EH (cell line): ENCODE measurements at regions not wholly inside any gene's neighbourhood (a gene's known extent, or its start where the extent isn't known, plus 50 kb on each side); places are given as distances from the start of the nearest gene placed in this dataset.

ENCODE experiments used
- DNase-seq: peaks from one replicate; pipeline ENCODE4 v3.0.0-alpha.2; 2015; ENCODE audit warnings: low read depth

GRCh38 chr5:109917154-109917546 is 227.4 kb downstream of the MAN2A1 start:
- DNase-seq: no peak

DNA sequence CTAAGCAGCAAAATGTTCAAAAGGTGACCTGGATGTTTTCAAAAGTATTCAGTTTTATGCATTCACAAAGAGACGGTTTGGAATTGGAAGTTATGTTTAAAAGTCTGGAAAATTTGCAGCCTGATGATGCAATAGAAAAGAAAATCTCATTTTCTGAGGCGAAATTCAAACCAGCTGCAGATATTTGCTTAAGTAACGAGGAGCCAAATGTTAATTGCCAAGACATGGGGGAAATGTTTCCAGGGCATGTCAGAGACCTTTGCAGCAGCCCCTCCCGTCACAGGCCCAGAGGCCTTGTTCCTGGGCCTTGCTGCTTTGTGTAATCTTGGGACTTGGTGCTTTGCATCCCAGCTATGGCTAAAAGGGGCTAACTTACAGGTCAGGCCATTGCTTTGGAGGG is 228.2 kb downstream of the MAN2A1 start:
- DNase-seq: peak; percentile 3

DNA sequence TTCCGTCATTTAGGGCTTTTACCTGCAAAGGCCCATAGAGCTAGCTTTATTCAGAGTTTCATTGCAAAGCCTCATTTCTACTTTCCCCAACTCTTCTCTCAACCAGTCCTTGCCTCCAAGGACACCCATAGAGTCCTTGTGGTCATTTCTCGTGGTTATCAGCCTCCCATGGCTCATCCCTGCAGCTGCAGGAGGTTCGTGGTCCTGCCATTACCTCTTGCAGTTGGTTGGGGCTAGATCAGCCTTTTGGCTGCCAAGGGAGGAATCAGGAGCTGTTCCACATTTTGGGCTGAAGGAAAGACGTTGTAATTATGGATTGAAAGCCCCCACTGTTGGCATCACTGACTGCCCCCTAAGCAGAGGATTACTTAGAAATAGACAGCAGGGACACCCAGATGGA is 231.0 kb downstream of the MAN2A1 start:
- no peak for DNase-seq

DNA sequence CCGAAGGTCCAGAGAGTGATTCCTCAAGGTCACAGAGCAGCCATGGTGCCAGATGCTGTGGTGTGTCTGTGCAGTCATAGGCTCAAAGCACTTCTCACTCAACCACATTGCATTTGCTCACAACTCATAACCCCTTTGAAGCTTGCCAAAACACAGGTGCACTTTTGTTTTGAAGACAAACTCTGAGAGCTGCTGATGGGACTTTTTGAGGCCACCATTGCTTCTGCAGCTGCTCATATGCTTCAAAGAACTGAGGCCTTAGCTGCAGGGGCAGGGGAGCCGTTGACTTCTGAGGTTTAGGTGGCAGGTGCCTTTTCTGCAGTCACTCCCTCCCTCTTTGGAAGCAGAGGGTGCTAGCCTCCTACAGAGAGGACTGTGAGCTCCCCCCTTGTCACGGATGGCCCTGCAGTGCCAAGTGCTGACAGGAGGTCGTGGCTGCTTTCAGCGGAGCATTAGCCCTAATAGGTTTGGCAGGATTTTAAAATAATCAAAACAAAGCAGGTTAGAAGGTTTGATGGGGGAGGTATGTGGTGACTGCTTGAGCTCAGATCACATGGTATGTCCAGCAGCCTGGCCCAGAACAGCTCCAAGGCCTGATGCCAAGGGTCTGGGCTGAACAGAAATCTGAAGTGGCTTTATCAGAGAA is 232.1 kb downstream of the MAN2A1 start:
- DNase-seq: no peak

DNA sequence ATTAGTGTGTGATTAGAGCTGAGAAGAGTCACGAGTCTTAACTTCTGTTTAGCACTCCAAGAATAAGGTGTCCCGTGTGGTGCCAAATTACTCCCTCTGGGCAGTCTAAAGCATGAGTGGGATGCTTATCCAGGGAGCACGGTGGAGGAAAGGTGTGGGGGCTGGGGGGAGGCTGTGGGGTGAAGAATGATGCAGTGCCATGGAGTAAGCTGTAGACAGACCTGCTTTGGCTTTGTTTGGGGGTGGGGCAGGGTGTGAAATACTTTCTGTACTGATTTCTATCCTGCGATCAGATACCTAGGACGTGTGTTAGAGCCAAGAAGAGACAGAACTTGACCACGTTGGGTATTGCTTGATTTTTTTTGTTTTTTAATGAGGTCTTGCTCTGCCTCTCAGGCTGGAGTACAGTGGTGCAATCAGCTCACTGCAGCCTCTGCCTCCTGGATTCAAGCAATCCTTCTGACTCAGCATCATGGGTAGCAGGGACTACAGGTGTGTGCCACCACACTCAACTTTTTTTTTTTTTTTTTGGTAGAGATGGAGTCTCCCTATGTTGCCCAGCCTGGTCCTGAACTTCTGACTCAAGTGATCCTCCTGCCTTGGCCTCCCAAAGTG is 232.8 kb downstream of the MAN2A1 start:
- no peak for DNase-seq

- no peak for DNase-seq
Measured at GRCh38 chr5:109923205-109923604, 233.5 kb downstream of the MAN2A1 start.

- no peak for DNase-seq
Measured at GRCh38 chr5:109924237-109925107, 234.7 kb downstream of the MAN2A1 start.

DNA sequence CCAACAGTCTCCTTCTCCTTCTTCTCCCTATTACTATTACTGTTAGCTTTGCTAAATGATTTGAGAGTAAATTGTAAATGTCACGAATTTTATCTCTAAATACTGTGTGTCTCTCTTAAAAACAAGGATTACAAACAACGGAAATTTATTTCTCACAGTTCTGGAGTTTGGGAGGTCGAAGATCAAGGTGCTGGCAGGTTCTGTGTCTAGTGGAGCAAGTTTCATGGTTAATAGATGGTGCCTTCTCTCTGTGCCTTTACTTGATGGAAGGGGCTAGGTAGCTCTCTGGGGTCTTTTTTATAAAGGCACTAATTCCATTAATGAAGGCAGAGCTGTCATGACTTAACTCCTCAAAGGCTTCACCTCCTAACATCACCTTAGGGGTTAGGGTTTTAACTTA is 237.9 kb downstream of the MAN2A1 start:
- DNase-seq: no peak

GRCh38 chr5:109928046-109928445 is 238.3 kb downstream of the MAN2A1 start:
- DNase-seq: no peak

GRCh38 chr5:109928811-109929210 is 239.1 kb downstream of the MAN2A1 start:
- DNase-seq: no peak

DNA sequence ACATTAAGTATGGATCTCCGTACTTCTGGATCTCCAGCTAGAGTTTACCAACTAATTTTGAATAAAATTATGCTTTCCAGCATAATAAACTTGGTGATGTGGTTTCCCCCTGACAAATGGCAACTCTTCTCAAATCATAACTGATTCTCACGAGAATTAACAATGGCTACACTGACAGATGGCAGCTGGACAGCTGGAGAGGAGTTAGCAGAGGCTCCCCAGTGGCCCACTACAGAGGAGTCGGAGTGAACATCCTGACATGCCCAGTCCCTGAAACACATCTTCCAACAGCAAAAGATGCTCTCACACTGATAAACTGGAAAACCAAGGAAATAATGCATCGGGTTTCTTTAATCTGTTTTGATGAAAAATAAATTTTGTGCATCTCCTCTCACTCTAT is 239.6 kb downstream of the MAN2A1 start:
- DNase-seq: no peak

DNA sequence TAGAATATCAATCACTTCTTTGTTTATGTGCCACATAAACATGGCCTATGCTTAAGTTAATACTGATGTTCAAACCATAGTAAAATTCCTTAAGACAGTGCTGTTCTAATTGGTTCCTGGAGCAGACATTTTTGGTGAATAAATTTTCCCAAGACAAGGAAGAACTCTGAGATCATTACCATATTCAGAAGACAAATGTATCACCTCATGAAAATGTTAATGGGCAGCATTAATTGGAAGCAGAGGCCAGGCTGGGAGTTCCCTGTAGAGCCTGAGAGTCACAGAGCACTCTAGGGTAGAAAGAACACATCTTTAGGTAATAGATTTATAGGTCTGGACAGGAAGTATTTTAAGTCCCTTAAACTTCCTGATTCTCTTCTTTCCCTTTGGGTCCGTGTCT is 240.2 kb downstream of the MAN2A1 start:
- DNase-seq: no peak

GRCh38 chr5:109931049-109931780 is 241.5 kb downstream of the MAN2A1 start:
- no peak for DNase-seq

GRCh38 chr5:109935833-109936490 is 246.2 kb downstream of the MAN2A1 start:
- DNase-seq: no peak

- no peak for DNase-seq
Measured at GRCh38 chr5:109936996-109937395, 247.3 kb downstream of the MAN2A1 start.

DNA sequence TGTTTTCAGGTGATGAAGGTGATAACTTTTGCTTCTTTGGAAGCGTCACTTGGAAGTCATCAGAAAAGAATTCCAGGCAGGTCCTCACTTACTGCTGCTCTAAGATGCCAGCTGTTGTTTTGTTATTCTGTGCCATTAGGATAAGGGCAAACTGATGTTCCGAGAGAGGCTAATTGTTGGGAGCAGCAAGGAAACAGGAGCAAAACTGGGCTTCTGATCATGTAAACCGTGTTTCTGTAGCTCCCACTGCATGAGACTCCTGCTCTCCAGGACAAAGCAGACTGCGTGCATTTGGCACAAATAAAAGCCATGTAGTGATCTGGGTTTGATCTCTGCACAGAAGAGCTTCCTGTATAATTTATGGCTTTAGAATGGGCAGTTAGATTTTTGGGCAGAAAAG is 248.2 kb downstream of the MAN2A1 start:
- no peak for DNase-seq

DNA sequence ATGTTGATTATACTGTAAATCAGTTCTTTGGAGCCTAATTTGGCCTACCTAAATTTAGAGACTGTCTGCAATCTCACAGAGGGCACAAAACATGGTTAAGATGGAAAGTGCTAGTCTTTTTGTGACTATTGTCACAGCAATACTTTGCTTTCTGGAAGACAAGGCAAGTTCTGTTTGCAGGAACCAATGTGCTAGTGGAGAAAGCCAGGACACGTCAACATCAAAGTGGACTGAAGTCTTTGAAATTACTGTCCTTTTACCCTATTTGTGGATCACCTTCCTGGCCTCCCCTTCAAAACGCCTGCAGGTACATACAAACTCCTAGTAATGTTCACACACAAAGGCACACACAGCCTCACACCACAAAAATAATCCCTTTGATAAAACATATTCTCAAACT is 248.7 kb downstream of the MAN2A1 start:
- DNase-seq: no peak

DNA sequence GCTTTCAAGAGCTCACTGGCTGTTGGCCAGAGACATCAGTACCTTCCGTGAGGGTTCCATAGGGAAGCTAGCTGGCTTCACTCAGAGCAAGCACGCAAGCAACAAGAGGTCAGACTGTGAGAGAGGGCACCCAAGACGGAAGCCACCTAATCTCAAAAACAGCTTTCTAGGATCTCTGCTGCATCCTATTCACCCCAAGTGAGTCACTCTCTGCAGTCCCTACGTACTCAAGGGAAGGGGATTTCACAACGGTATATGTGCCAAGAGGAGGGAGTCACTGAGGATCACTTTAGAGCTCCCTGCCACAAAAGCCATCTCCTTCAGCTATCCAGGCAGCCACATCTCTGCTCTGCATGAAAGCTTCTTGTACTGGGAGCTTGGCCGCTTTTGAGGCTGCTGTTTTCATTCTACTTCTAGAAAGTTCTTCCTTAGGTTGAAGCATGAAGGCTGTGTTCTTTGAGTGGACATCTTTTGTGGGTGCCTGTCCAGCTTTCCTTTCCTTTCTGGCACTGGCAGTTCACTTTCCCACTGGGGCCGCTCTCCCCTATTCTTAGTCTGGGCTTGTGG is 249.5 kb downstream of the MAN2A1 start:
- DNase-seq: peak; percentile 33

DNA sequence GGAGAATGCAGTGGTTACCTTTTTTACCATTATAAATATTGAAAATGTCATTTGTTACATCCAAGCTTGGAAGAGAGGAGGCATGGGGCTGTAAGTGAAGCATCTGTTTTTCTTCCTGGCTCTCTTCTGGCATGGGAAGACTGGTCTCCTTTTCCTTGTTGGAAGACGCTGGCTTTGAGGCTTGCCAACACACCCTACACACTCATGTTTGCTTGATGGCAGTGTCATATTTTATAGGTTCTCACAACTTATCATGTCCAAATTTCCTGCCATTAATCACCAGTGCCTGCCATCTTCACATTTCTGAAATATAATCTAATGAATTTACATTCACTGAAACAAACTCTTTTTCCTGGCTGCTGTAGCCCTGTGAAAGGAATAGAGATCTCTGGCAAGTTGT is 252.9 kb downstream of the MAN2A1 start:
- DNase-seq: no peak

- DNase-seq: no peak
Measured at GRCh38 chr5:109943701-109944235, 254.0 kb downstream of the MAN2A1 start.

- DNase-seq: no peak
Measured at GRCh38 chr5:109944461-109944860, 254.7 kb downstream of the MAN2A1 start.
